ENCODE measurements at regions not wholly inside any gene's neighbourhood (a gene's known extent, or its start where the extent isn't known, plus 50 kb on each side); places are given as distances from the start of the nearest gene placed in this dataset.

DNA sequence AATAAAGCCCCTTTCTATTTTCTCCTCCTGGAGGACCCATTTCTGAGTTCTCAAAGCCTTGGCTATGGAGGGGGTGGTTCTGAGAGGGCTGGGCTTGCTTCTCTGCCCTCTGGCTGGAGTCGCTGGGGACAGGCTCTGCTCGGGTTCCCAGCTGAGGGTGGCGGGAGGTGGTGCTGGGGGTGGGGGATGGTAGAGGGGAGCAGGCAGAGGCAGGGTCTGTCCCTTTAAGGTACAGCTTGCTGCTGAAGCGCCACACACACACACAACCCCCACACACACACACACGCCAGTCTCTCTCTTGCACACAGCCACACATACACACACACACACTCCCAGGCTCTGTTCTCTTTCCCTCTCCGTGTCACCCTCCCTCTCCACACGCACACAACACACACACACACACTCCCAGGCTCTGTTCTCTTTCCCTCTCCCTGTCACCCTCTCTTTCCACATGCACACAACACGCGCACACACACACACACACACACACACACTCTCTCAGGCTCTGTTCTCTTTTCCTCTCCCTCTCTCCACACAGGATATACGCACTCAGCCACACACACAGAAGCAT, 69.8 kb upstream of the SSBP3 start:
- peak overlapping the region; percentile 56 for H3K4me3 ChIP-seq (ENCODE audit: low read length)
- DNase-seq (peak in 3 of 14 experiments; percentile 27 to 40 (median 33)), ATAC-seq (ENCODE audit: poor library complexity) (peak; percentile 11)
- no peaks in the 10 kb centered on the region for H3K9me3 ChIP-seq (ENCODE audit: control insufficient read depth in 1 of 2, insufficient read depth in 1 of 2, low read length in 2 of 2)
- TF ChIP-seq, protein P1, sequence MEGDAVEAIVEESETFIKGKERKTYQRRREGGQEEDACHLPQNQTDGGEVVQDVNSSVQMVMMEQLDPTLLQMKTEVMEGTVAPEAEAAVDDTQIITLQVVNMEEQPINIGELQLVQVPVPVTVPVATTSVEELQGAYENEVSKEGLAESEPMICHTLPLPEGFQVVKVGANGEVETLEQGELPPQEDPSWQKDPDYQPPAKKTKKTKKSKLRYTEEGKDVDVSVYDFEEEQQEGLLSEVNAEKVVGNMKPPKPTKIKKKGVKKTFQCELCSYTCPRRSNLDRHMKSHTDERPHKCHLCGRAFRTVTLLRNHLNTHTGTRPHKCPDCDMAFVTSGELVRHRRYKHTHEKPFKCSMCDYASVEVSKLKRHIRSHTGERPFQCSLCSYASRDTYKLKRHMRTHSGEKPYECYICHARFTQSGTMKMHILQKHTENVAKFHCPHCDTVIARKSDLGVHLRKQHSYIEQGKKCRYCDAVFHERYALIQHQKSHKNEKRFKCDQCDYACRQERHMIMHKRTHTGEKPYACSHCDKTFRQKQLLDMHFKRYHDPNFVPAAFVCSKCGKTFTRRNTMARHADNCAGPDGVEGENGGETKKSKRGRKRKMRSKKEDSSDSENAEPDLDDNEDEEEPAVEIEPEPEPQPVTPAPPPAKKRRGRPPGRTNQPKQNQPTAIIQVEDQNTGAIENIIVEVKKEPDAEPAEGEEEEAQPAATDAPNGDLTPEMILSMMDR (IDR thresholded peaks at IDR 0.05): no peak
- Mint-ChIP-seq H3K4me3 (peak overlapping the region; percentile 81), H3K36me3 (ENCODE audit: low read depth) (no peaks in the 10 kb centered on the region), H3K4me1 (ENCODE audit: low read depth) (peaks cover 73% of the 10 kb centered on the region), H3K9me3 (no peaks in the 10 kb centered on the region), H3K27me3 (no peaks in the 10 kb centered on the region), H3K27ac (peak overlapping the region; percentile 88)
- intact Hi-C loops (cut with DNase I, micrococcal nuclease): no loop called here
- peak overlapping the region; percentile 70 to 79 for H3K27ac ChIP-seq (ENCODE audit: low read depth in 1 of 2, low read length in 2 of 2)
- H3K36me3 ChIP-seq (ENCODE audit: insufficient read depth, low read length): no peaks in the 10 kb centered on the region
- POLR2A ChIA-PET: interaction anchor here (1.7 to 4.5 kb wide), 3 partner anchors 11 to 69 kb away, joined by 8 to 41 read pairs (median 16); partner anchors contain the start of gene SSBP3
- peaks cover 61% of the 10 kb centered on the region for H3K4me1 ChIP-seq (ENCODE audit: insufficient read depth, low read length)
- CTCF ChIA-PET: no interaction called here
- no peaks in the 10 kb centered on the region for H3K27me3 ChIP-seq (ENCODE audit: control insufficient read depth in 1 of 2, insufficient read depth in 2 of 2, low read length in 2 of 2)

DNA sequence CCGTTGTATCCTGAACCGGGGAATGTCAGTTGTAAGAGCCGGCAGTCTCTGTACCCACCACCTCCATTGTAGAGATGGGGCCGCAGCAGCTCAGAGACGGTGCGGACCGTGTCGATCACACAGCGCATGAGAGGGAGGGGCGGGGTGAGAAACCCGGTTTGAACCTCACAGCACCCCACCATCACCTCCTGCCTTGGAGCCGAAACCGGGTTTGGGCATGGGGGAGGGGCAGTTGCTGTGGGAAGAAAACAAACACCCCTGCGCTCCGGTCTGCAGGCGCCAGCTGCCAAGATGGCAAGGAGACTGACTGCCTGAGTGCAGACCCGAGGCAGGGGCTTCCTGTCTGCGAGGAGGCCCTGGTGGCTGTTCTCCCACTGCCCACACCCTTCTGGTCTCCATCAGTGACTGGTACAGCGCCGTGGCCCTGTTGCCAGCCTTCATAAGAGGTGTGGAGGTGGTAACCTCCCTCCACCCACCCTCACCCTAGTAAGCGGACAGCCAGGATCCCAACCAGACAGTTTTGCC, 69.2 kb upstream of the SSBP3 start:
- H3K9me3 ChIP-seq (ENCODE audit: control insufficient read depth in 1 of 2, insufficient read depth in 1 of 2, low read length in 2 of 2): no peaks in the 10 kb centered on the region
- DNase-seq: peak; percentile 29 to 83 (median 58)
- H3K4me3 ChIP-seq (ENCODE audit: low read length): peak overlapping the region; percentile 56
- H3K4me1 Mint-ChIP-seq (ENCODE audit: low read depth): peaks cover 67% of the 10 kb centered on the region
- H3K36me3 Mint-ChIP-seq (ENCODE audit: low read depth): no peaks in the 10 kb centered on the region
- ChIA-PET CTCF (interaction anchor here (1.0 kb wide), 1 partner anchor 14 kb away, joined by 3 read pairs; no protein-coding TSS in a partner anchor), POLR2A (interaction anchor here (1.7 to 4.5 kb wide), 3 partner anchors 12 to 69 kb away, joined by 8 to 41 read pairs (median 16); partner anchors contain the start of gene SSBP3)
- ATAC-seq (ENCODE audit: poor library complexity): peak; percentile 61
- H3K27ac Mint-ChIP-seq: peak overlapping the region; percentile 88
- no peaks in the 10 kb centered on the region for H3K9me3 Mint-ChIP-seq
- H3K4me1 ChIP-seq (ENCODE audit: insufficient read depth, low read length): peaks cover 55% of the 10 kb centered on the region
- no peaks in the 10 kb centered on the region for H3K27me3 Mint-ChIP-seq
- no peaks in the 10 kb centered on the region for H3K36me3 ChIP-seq (ENCODE audit: insufficient read depth, low read length)
- H3K27ac ChIP-seq (ENCODE audit: low read depth in 1 of 2, low read length in 2 of 2): peak overlapping the region; percentile 70 to 79
- no peaks in the 10 kb centered on the region for H3K27me3 ChIP-seq (ENCODE audit: control insufficient read depth in 1 of 2, insufficient read depth in 2 of 2, low read length in 2 of 2)
- H3K4me3 Mint-ChIP-seq: peak overlapping the region; percentile 81
- intact Hi-C loops (cut with DNase I, micrococcal nuclease): no loop called here
- TF ChIP-seq, protein P1 (IDR thresholded peaks at IDR 0.05): no peak

DNA sequence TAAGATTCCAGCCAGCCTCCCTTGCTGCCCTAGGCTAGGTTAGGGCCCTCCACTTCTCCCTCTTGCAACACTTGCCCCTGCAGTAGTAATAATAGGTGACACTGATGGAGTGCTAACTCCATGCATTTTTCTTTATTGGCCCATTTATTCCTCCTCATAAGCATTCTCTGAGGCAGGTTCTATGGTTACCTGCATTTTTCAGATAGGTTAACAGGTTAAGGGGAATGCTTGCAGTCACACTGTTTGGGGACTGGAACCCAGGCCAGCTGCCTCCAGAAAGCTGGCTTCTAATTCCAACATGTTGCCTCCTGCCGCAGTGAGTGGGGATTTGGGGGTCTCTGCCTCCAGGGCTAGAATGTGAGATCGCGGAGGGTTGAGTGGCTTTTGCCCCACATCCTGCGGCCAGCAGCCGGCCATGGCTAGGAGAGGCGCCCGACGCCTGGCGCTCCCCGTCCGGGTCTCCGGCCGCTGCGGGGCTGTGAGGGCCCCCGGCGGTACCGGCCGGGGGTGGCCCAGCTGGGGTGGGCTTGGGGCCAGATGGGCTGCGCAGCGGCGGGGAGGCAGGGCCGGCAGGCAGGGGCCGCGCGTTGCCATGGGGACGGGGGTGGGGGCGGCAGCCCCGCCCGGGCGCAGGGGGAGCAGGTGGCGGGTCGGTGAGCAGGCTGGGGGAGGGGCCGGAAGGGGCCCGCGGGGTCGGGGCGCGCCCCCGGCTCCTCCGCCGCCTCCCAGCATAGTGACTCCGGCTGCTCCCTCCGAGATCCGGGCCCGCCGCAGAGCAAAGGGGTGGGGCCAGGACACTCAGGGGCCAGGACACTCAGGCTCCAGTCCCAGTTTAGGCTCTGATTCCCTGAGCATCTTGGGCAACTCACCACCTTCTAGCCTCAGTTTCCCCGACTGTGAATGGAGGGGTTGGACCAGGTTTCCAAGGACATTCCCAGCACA, 68.4 kb upstream of the SSBP3 start:
- Mint-ChIP-seq H3K27me3 (no peaks in the 10 kb centered on the region), H3K9me3 (no peaks in the 10 kb centered on the region), H3K36me3 (ENCODE audit: low read depth) (no peaks in the 10 kb centered on the region), H3K4me3 (peak overlapping the region; percentile 91), H3K4me1 (ENCODE audit: low read depth) (peaks cover 59% of the 10 kb centered on the region), H3K27ac (peak overlapping the region; percentile 88)
- peak in 8 of 14 experiments; percentile 24 to 67 (median 50) for DNase-seq
- H3K27me3 ChIP-seq (ENCODE audit: control insufficient read depth in 1 of 2, insufficient read depth in 2 of 2, low read length in 2 of 2): no peaks in the 10 kb centered on the region
- no peaks in the 10 kb centered on the region for H3K9me3 ChIP-seq (ENCODE audit: control insufficient read depth in 1 of 2, insufficient read depth in 1 of 2, low read length in 2 of 2)
- peak overlapping the region; percentile 70 to 79 for H3K27ac ChIP-seq (ENCODE audit: low read depth in 1 of 2, low read length in 2 of 2)
- peak; percentile 56 for ATAC-seq (ENCODE audit: poor library complexity)
- H3K4me1 ChIP-seq (ENCODE audit: insufficient read depth, low read length): peaks cover 47% of the 10 kb centered on the region
- ChIA-PET CTCF (interaction anchor here (1.0 kb wide), 1 partner anchor 15 kb away, joined by 3 read pairs; no protein-coding TSS in a partner anchor), POLR2A (interaction anchor here (0.7 to 4.5 kb wide), 4 partner anchors 13 to 68 kb away, joined by 4 to 41 read pairs (median 12); partner anchors contain the start of gene SSBP3)
- H3K4me3 ChIP-seq (ENCODE audit: low read length): peak overlapping the region; percentile 56
- TF ChIP-seq, protein P1 (IDR thresholded peaks at IDR 0.05): no peak
- intact Hi-C loops (cut with DNase I, micrococcal nuclease): loop anchor here in 1 of 2 experiments (1.0 kb wide), 1 partner anchor 12 kb away; no protein-coding TSS in a partner anchor
- no peaks in the 10 kb centered on the region for H3K36me3 ChIP-seq (ENCODE audit: insufficient read depth, low read length)
